ENCODE measurements at regions not wholly inside any gene's neighbourhood (a gene's known extent, or its start where the extent isn't known, plus 50 kb on each side); places are given as distances from the start of the nearest gene placed in this dataset.

- Histone ChIP-seq H3K4me2 (ENCODE audit: low read length, poor library complexity, severe bottlenecking) (no peak overlapping the region), H3K9ac (ENCODE audit: low read length) (no peak overlapping the region), H3K27me3 (ENCODE audit: control insufficient read depth in 1 of 2, insufficient read depth in 1 of 2, low read length in 2 of 2) (no peaks in the 10 kb centered on the region), H4K91ac (ENCODE audit: low read length) (no peak overlapping the region), H3K4me1 (ENCODE audit: control insufficient read depth, insufficient read depth, low read depth, low read length) (no peaks in the 10 kb centered on the region), H3K4me3 (ENCODE audit: insufficient read depth in 1 of 2, low read depth in 1 of 2, low read length in 2 of 2) (no peak overlapping the region), H2AFZ (ENCODE audit: low read depth, low read length) (no peak overlapping the region), H3K23ac (ENCODE audit: low read length in 2 of 2) (no peak overlapping the region), H2AK5ac (ENCODE audit: low read length, severe bottlenecking) (no peak overlapping the region), H2BK5ac (ENCODE audit: low read depth, low read length, poor library complexity, severe bottlenecking) (no peak overlapping the region), H4K8ac (ENCODE audit: low read length) (no peak overlapping the region), H3K4ac (ENCODE audit: low read depth in 1 of 2, low read length in 2 of 2) (no peak overlapping the region), H3K18ac (ENCODE audit: low read depth in 1 of 2, low read length in 2 of 2) (no peak overlapping the region), H2BK15ac (ENCODE audit: low read depth, poor library complexity, severe bottlenecking) (no peak overlapping the region), H3K79me1 (replicated peaks; ENCODE audit: low read length, poor library complexity, severe bottlenecking) (no peaks in the 10 kb centered on the region), H3K14ac (ENCODE audit: low read length in 2 of 2) (no peak overlapping the region), H3K36me3 (ENCODE audit: control insufficient read depth in 1 of 2, insufficient read depth in 2 of 2, low read depth in 1 of 2, low read length in 2 of 2) (no peaks in the 10 kb centered on the region), H3K27ac (ENCODE audit: low read length, poor library complexity, severe bottlenecking) (no peak overlapping the region), H2BK120ac (ENCODE audit: low read depth, low read length) (no peak overlapping the region), H3K9me3 (ENCODE audit: control insufficient read depth, low read length) (peaks cover 4% of the 10 kb centered on the region), H2BK12ac (ENCODE audit: low read length in 2 of 2) (no peak overlapping the region)
- WGBS: 27% methylated on average over 5 of the region's 5 CpGs
- no peak for DNase-seq
Measured at GRCh38 chr5:7208938-7209337, 187.0 kb upstream of the ADCY2 start.

GRCh38 chr5:7209658-7210057, 186.3 kb upstream of the ADCY2 start:
- no peak overlapping the region for H3K23ac ChIP-seq (ENCODE audit: low read length in 2 of 2)
- no peak overlapping the region for H3K18ac ChIP-seq (ENCODE audit: low read depth in 1 of 2, low read length in 2 of 2)
- H3K4me3 ChIP-seq (ENCODE audit: insufficient read depth in 1 of 2, low read depth in 1 of 2, low read length in 2 of 2): no peak overlapping the region
- DNase-seq: no peak
- no peaks in the 10 kb centered on the region for H3K79me1 ChIP-seq (replicated peaks; ENCODE audit: low read length, poor library complexity, severe bottlenecking)
- no peak overlapping the region for H2BK12ac ChIP-seq (ENCODE audit: low read length in 2 of 2)
- no peak overlapping the region for H2AFZ ChIP-seq (ENCODE audit: low read depth, low read length)
- no peak overlapping the region for H3K14ac ChIP-seq (ENCODE audit: low read length in 2 of 2)
- no peak overlapping the region for H4K8ac ChIP-seq (ENCODE audit: low read length)
- no peaks in the 10 kb centered on the region for H3K36me3 ChIP-seq (ENCODE audit: control insufficient read depth in 1 of 2, insufficient read depth in 2 of 2, low read depth in 1 of 2, low read length in 2 of 2)
- no peak overlapping the region for H3K27ac ChIP-seq (ENCODE audit: low read length, poor library complexity, severe bottlenecking)
- no peak overlapping the region for H2BK5ac ChIP-seq (ENCODE audit: low read depth, low read length, poor library complexity, severe bottlenecking)
- no peak overlapping the region for H3K4me2 ChIP-seq (ENCODE audit: low read length, poor library complexity, severe bottlenecking)
- H3K9me3 ChIP-seq (ENCODE audit: control insufficient read depth, low read length): peaks cover 4% of the 10 kb centered on the region
- no peak overlapping the region for H2BK15ac ChIP-seq (ENCODE audit: low read depth, poor library complexity, severe bottlenecking)
- H3K27me3 ChIP-seq (ENCODE audit: control insufficient read depth in 1 of 2, insufficient read depth in 1 of 2, low read length in 2 of 2): no peaks in the 10 kb centered on the region
- H3K4me1 ChIP-seq (ENCODE audit: control insufficient read depth, insufficient read depth, low read depth, low read length): no peaks in the 10 kb centered on the region
- no peak overlapping the region for H3K4ac ChIP-seq (ENCODE audit: low read depth in 1 of 2, low read length in 2 of 2)
- no peak overlapping the region for H2AK5ac ChIP-seq (ENCODE audit: low read length, severe bottlenecking)
- H2BK120ac ChIP-seq (ENCODE audit: low read depth, low read length): no peak overlapping the region
- no peak overlapping the region for H4K91ac ChIP-seq (ENCODE audit: low read length)
- no peak overlapping the region for H3K9ac ChIP-seq (ENCODE audit: low read length)

GRCh38 chr5:7210549-7210948, 185.4 kb upstream of the ADCY2 start:
- Histone ChIP-seq H3K23ac (ENCODE audit: low read length in 2 of 2) (no peak overlapping the region), H3K4me2 (ENCODE audit: low read length, poor library complexity, severe bottlenecking) (no peak overlapping the region), H3K36me3 (ENCODE audit: control insufficient read depth in 1 of 2, insufficient read depth in 2 of 2, low read depth in 1 of 2, low read length in 2 of 2) (no peaks in the 10 kb centered on the region), H2BK5ac (ENCODE audit: low read depth, low read length, poor library complexity, severe bottlenecking) (no peak overlapping the region), H3K4me3 (ENCODE audit: insufficient read depth in 1 of 2, low read depth in 1 of 2, low read length in 2 of 2) (no peak overlapping the region), H3K27ac (ENCODE audit: low read length, poor library complexity, severe bottlenecking) (no peak overlapping the region), H4K8ac (ENCODE audit: low read length) (no peak overlapping the region), H3K9ac (ENCODE audit: low read length) (no peak overlapping the region), H3K14ac (ENCODE audit: low read length in 2 of 2) (no peak overlapping the region), H2BK12ac (ENCODE audit: low read length in 2 of 2) (no peak overlapping the region), H3K4ac (ENCODE audit: low read depth in 1 of 2, low read length in 2 of 2) (no peak overlapping the region), H3K18ac (ENCODE audit: low read depth in 1 of 2, low read length in 2 of 2) (no peak overlapping the region), H3K4me1 (ENCODE audit: control insufficient read depth, insufficient read depth, low read depth, low read length) (no peaks in the 10 kb centered on the region), H3K27me3 (ENCODE audit: control insufficient read depth in 1 of 2, insufficient read depth in 1 of 2, low read length in 2 of 2) (no peaks in the 10 kb centered on the region), H4K91ac (ENCODE audit: low read length) (no peak overlapping the region), H2BK15ac (ENCODE audit: low read depth, poor library complexity, severe bottlenecking) (no peak overlapping the region), H2AK5ac (ENCODE audit: low read length, severe bottlenecking) (no peak overlapping the region), H3K79me1 (replicated peaks; ENCODE audit: low read length, poor library complexity, severe bottlenecking) (no peaks in the 10 kb centered on the region), H2AFZ (ENCODE audit: low read depth, low read length) (no peak overlapping the region), H2BK120ac (ENCODE audit: low read depth, low read length) (no peak overlapping the region), H3K9me3 (ENCODE audit: control insufficient read depth, low read length) (peaks cover under 1% of the 10 kb centered on the region)
- DNase-seq: no peak
- 58% methylated on average over 2 of the region's 2 CpGs for WGBS

- H3K9ac ChIP-seq (ENCODE audit: low read length): no peak overlapping the region
- no peak overlapping the region for H2BK12ac ChIP-seq (ENCODE audit: low read length in 2 of 2)
- H3K18ac ChIP-seq (ENCODE audit: low read depth in 1 of 2, low read length in 2 of 2): no peak overlapping the region
- no peak overlapping the region for H3K4ac ChIP-seq (ENCODE audit: low read depth in 1 of 2, low read length in 2 of 2)
- 92% methylated on average over 5 of the region's 5 CpGs for WGBS
- no peaks in the 10 kb centered on the region for H3K4me1 ChIP-seq (ENCODE audit: control insufficient read depth, insufficient read depth, low read depth, low read length)
- H3K14ac ChIP-seq (ENCODE audit: low read length in 2 of 2): no peak overlapping the region
- no peak overlapping the region for H4K8ac ChIP-seq (ENCODE audit: low read length)
- H3K23ac ChIP-seq (ENCODE audit: low read length in 2 of 2): no peak overlapping the region
- H2BK120ac ChIP-seq (ENCODE audit: low read depth, low read length): no peak overlapping the region
- H2BK5ac ChIP-seq (ENCODE audit: low read depth, low read length, poor library complexity, severe bottlenecking): no peak overlapping the region
- H2BK15ac ChIP-seq (ENCODE audit: low read depth, poor library complexity, severe bottlenecking): no peak overlapping the region
- no peak overlapping the region for H2AFZ ChIP-seq (ENCODE audit: low read depth, low read length)
- H3K27me3 ChIP-seq (ENCODE audit: control insufficient read depth in 1 of 2, insufficient read depth in 1 of 2, low read length in 2 of 2): no peaks in the 10 kb centered on the region
- H4K91ac ChIP-seq (ENCODE audit: low read length): no peak overlapping the region
- H3K36me3 ChIP-seq (ENCODE audit: control insufficient read depth in 1 of 2, insufficient read depth in 2 of 2, low read depth in 1 of 2, low read length in 2 of 2): no peaks in the 10 kb centered on the region
- no peaks in the 10 kb centered on the region for H3K79me1 ChIP-seq (replicated peaks; ENCODE audit: low read length, poor library complexity, severe bottlenecking)
- H3K4me2 ChIP-seq (ENCODE audit: low read length, poor library complexity, severe bottlenecking): no peak overlapping the region
- no peak overlapping the region for H3K4me3 ChIP-seq (ENCODE audit: insufficient read depth in 1 of 2, low read depth in 1 of 2, low read length in 2 of 2)
- no peak overlapping the region for H2AK5ac ChIP-seq (ENCODE audit: low read length, severe bottlenecking)
- DNase-seq: no peak
- no peak overlapping the region for H3K27ac ChIP-seq (ENCODE audit: low read length, poor library complexity, severe bottlenecking)
- no peaks in the 10 kb centered on the region for H3K9me3 ChIP-seq (ENCODE audit: control insufficient read depth, low read length)
Measured at GRCh38 chr5:7213525-7213924, 182.4 kb upstream of the ADCY2 start.
